WI38 (cell line): ENCODE measurements at regions not wholly inside any gene's neighbourhood (a gene's known extent, or its start where the extent isn't known, plus 50 kb on each side); places are given as distances from the start of the nearest gene placed in this dataset.
"Not testable (repeated sequence)": the region's sequence is repeated elsewhere in the genome, so short reads cannot be mapped to it uniquely, and the experiment has no call there.

Source experiments
- H3K4me3 ChIP-seq: 2 replicates; pipeline ENCODE4 v1.5.1; 2011; ENCODE audit warnings: low read depth, mild to moderate bottlenecking, control low read depth, low read length
- TF ChIP-seq, protein P1 (sequence below): IDR thresholded peaks from 2 replicates; pipeline ENCODE4 v1.5.1; 2012; ENCODE audit warnings: low read depth, mild to moderate bottlenecking, control low read depth, low read length

DNA sequence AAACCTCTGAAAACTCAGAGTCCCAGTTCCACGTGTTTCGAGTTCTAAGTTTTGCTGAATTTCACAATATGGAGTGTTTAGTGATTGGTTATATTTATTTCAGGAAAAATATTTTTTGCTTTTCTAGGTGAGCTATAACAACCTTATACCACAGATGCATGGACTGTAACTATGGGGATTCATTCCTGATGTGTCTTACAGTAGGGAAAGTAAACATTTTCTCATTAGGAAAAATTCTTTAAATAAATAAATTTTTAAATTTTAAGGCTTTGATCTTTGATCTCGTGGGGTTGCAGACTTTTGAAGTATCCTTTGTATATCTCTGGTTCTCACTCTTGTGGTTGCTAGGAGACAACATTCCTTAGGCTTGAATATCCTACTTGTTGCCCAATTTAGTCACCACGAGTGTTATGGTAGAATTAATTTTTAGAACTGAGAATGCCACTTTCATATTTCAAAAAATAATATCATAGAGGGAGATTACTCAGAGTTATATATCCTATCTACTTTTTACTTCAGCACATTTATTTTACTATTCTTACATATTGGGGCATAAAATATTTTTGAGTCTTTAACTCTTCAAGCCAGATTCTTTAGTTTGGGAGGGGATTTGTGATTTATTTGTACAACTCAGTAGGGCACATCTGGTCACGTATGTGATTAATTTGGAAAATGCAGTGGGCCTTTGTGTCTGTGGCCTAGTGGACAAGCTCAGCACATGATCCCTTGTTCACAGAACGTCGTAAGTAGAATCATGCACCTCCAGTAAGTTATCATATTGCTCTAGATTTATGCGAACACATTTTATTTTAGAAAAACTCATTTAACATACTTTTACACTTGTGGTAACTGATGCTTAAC is 224.0 kb downstream of the TTC6 start:
- H3K4me3 ChIP-seq, result no peak overlapping the region
- TF ChIP-seq, protein P1, sequence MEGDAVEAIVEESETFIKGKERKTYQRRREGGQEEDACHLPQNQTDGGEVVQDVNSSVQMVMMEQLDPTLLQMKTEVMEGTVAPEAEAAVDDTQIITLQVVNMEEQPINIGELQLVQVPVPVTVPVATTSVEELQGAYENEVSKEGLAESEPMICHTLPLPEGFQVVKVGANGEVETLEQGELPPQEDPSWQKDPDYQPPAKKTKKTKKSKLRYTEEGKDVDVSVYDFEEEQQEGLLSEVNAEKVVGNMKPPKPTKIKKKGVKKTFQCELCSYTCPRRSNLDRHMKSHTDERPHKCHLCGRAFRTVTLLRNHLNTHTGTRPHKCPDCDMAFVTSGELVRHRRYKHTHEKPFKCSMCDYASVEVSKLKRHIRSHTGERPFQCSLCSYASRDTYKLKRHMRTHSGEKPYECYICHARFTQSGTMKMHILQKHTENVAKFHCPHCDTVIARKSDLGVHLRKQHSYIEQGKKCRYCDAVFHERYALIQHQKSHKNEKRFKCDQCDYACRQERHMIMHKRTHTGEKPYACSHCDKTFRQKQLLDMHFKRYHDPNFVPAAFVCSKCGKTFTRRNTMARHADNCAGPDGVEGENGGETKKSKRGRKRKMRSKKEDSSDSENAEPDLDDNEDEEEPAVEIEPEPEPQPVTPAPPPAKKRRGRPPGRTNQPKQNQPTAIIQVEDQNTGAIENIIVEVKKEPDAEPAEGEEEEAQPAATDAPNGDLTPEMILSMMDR, result no peak

DNA sequence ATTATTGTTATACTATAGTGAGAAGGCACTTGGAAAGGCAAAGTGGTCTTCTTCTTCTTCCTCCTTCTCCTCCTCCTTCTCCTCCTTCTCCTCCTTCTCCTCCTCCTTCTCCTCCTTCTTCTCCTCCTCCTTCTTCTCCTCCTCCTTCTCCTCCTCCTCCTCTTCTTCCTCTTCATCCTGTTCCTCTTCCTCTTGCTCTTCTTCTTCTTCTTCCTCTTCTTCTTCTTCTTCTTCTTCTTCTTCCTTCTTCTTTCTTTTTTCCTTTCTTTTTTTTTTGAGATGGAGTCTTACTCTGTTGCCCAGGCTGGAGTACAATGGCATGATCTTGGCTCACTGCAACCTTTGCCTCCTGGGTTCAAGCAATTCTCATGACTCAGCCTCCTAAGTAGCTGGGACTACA is 225.4 kb downstream of the TTC6 start:
- not testable (repeated sequence) for H3K4me3 ChIP-seq

DNA sequence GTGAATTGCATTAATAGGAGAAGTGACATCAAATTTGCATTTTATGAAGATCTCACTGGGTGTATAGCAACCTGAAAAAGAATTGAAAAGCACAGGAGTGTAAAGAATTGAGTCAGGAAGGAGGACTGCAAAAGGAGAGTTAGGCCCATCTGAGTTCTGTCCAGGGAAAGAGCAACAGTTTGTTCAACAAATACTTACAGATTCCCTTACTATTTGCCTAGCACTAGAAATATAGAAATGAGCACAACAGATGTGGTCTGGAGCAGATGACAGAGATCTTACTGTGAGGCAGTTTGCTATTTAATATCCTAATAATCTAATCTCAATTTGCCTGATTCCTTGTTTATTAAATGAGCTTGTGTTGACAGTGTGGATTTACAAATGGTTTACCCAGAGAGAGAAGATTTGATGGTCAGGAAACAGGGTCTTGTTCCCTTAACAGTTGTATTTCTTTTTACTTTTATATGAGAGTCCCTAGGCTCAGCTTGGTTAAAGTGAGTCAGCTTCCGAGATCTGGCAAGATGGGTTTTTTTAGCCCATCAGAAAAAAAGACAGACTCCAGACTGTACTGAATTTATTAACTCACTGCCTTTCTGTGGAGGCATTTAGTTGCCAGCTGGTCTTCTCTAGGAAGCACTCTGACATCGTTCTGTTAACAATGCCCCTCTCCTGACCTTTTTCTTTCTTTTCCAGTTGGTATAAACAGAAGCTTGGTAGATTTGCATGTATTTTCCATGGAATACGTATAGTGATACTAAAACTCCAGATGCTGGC is 229.7 kb downstream of the TTC6 start:
- TF ChIP-seq, protein P1, result no peak
- no peak overlapping the region for H3K4me3 ChIP-seq

DNA sequence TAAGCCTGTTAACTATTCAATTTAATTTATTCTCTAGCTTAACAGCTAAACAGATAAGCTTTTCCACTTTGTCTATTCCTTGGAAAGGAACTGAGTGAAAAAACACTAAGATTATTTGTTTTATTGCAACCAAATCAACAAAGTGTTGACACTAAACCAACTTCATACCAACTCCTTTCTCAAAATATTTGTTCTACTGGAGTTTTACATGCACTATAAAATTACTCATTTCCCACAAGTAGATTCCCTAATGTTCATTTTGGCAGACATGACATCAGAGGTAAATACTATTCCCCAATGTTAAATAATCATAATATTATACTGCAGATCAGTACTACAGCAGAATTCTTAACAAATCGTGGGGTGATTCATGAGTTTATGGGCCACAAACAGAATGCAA is 231.4 kb downstream of the TTC6 start:
- H3K4me3 ChIP-seq, result no peak overlapping the region
- TF ChIP-seq, protein P1, result no peak

DNA sequence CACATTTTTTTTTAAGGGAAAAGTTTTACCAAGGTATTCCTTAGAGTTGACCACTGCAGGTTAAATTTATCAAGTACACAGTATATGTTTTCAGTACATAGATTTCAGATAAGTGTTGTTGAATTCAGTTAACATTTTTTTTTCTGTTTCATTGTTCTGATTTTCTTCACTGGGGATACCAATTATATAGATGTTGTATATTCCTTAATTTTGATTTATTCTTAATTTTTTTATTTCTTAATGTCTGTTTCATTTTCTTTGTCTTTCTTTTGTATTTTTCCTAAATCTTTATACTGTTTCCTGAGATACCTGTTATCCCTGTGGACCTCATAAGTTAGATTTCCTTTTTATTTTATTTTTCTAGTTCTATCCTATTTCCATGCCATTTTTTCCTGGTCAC is 234.8 kb downstream of the TTC6 start:
- TF ChIP-seq, protein P1, result no peak

DNA sequence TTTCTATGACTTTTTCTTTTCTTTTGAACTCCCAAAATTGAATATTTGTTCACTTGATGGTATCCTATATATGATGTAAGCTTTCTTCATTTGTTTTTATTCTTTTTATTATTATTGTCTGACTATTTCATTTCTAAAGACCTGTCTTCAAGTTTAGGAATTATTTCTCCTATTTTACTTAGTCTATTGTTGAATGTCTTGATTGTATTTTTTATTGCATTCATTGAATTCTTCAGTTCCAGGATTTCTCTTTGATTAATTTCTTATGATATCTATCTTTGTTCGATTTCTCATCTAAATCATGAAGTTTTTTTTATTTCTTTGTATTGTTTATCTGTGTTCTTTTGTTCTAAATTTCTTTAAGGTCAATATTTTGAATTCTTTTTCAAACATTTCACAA is 238.8 kb downstream of the TTC6 start:
- H3K4me3 ChIP-seq, result no peak overlapping the region
- TF ChIP-seq, protein P1, result no peak

More for the DNA sequence above, 234.8 kb downstream of the TTC6 start:
- H3K4me3 ChIP-seq, result no peak overlapping the region

DNA sequence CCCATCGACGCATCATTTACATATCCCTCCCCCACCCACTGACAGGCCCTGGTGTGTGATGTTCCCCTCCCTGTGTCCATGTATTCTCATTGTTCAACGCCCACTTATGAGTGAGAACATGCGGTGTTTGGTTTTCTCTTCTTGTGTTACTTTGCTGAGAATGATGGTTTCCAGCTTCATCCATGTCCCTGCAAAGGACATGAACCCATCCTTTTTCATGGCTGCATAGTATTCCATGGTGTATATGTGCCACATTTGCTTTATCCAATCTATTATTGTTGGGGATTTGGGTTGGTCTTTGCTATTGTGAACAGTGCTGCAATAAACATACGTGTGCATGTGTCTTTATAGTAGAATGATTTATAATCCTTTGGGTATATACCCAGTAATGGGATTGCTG is 243.3 kb downstream of the TTC6 start:
- not testable (repeated sequence) for H3K4me3 ChIP-seq

DNA sequence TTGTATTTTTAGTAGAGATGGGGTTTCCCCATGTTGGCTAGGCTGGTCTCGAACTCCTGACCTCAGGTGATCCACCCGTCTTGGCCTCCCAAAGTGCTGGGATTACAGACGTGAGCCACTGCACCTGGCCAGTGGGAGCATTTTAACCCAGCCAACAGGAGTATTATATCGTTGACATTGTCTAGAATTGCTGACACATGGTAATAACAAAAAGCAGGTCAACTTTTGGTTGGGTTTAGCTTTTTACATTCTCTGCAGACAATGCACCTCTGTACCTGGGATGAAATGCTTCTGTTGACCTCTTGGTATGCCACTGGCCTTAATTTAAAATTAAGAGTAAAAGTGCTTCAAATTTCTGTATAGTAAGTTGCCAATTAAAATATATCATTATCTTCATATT is 245.6 kb downstream of the TTC6 start:
- not testable (repeated sequence) for H3K4me3 ChIP-seq
